Thyroid gland (tissue), 4 donors: ENCODE measurements at regions not wholly inside any gene's neighbourhood (a gene's known extent, or its start where the extent isn't known, plus 50 kb on each side); places are given as distances from the start of the nearest gene placed in this dataset.

Experiments used
- DNase-seq, 2 donors: peaks; one replicate each; pipeline ENCODE4 v3.0.0-alpha.2; 2019
- H3K27ac ChIP-seq, 3 donors: fragments of 200-600 bp; sonication (generic); 1 replicate in 2 of 3; 2 replicates in 1 of 3; pipeline ENCODE4 v1.5.1; 2016 to 2019; ENCODE audit warnings: mild to moderate bottlenecking in 1 of 3, moderate library complexity in 1 of 3
- H3K27me3 ChIP-seq: fragments of 200-600 bp; sonication (generic); one replicate; pipeline ENCODE4 v1.5.1; 2019
- H3K36me3 ChIP-seq, 2 donors: fragments of 200-600 bp; sonication (generic); one replicate each; pipeline ENCODE4 v1.5.1; 2016 to 2019
- H3K4me1 ChIP-seq, 2 donors: fragments of 200-600 bp; sonication (generic); one replicate each; pipeline ENCODE4 v1.5.1; 2017 to 2019
- H3K4me3 ChIP-seq, 3 donors: fragments of 200-600 bp; sonication (generic); replicated peaks in 1 of 3; 1 replicate in 2 of 3; 2 replicates in 1 of 3; pipeline ENCODE4 v1.5.1; 2016; ENCODE audit warnings: mild to moderate bottlenecking in 1 of 3
- H3K9me3 ChIP-seq: fragments of 200-600 bp; sonication (generic); one replicate; pipeline ENCODE4 v1.5.1; 2017
- CTCF ChIP-seq, 6 experiments: fragments of 200-600 bp in 3 of 6; fragments of 450-650 bp in 3 of 6; sonication (generic) in 3 of 6; IDR thresholded peaks; one replicate each; pipeline ENCODE4 v1.5.1; 2016 to 2019; ENCODE audit warnings: antibody characterized with exemption in 6 of 6, mild to moderate bottlenecking in 2 of 6, inconsistent platforms in 1 of 6, moderate library complexity in 1 of 6
- POLR2A ChIP-seq, 2 donors: fragments of 450-650 bp; IDR thresholded peaks; one replicate each; pipeline ENCODE4 v1.6.1; 2017; ENCODE audit warnings: antibody characterized with exemption in 2 of 2, mild to moderate bottlenecking in 2 of 2, moderate library complexity in 1 of 2
- WGBS, 2 donors: methylation state at CpG; one replicate each; pipeline ENCODE4 v1.1.5; 2017; 5-methylcytosine and 5-hydroxymethylcytosine counted together
- intact Hi-C: fragments of 100-400 bp; cut with DNase I; formaldehyde crosslinking; loops from one replicate; pipeline ENCODE4 v1.15.1; 2023

GRCh38 chr9:25284365-25284764 lies 393.9 kb downstream of the TUSC1 start:
- no peak for TF ChIP-seq POLR2A (IDR thresholded peaks at IDR 0.05)
- no peak for TF ChIP-seq CTCF (IDR thresholded peaks at IDR 0.05)
- 56 to 70% methylated on average over 1 of the region's 1 CpG for WGBS, 2 donors
- intact Hi-C loops, result no loop called here

GRCh38 chr9:25282946-25283345 lies 395.3 kb downstream of the TUSC1 start:
- 92% methylated on average over 1 of the region's 1 CpG for WGBS, 2 donors
- intact Hi-C loops, result no loop called here

More at GRCh38 chr9:25284365-25284764, 393.9 kb downstream of the TUSC1 start:
- H3K27ac ChIP-seq, result no peak overlapping the region
- H3K4me1 ChIP-seq, result no peaks in the 10 kb centered on the region
- DNase-seq, result no peak
- H3K4me3 ChIP-seq, result no peak overlapping the region
- no peaks in the 10 kb centered on the region for H3K9me3 ChIP-seq
- H3K27me3 ChIP-seq, result no peaks in the 10 kb centered on the region
- H3K36me3 ChIP-seq, result no peaks in the 10 kb centered on the region

GRCh38 chr9:25261445-25261844 lies 416.8 kb downstream of the TUSC1 start:
- 91 to 93% methylated on average over 4 of the region's 4 CpGs for WGBS, 2 donors
- H3K27me3 ChIP-seq, result no peaks in the 10 kb centered on the region

More at GRCh38 chr9:25282946-25283345, 395.3 kb downstream of the TUSC1 start:
- Histone ChIP-seq H3K9me3 (no peaks in the 10 kb centered on the region), H3K36me3 (no peaks in the 10 kb centered on the region), H3K27ac (no peak overlapping the region), H3K4me1 (no peaks in the 10 kb centered on the region), H3K4me3 (no peak overlapping the region), H3K27me3 (no peaks in the 10 kb centered on the region)
- TF ChIP-seq CTCF (IDR thresholded peaks at IDR 0.05) (no peak), POLR2A (IDR thresholded peaks at IDR 0.05) (no peak)
- no peak for DNase-seq

GRCh38 chr9:25260046-25260445 lies 418.2 kb downstream of the TUSC1 start:
- TF ChIP-seq POLR2A (IDR thresholded peaks at IDR 0.05) (no peak), CTCF (IDR thresholded peaks at IDR 0.05) (no peak)

More at GRCh38 chr9:25261445-25261844, 416.8 kb downstream of the TUSC1 start:
- Histone ChIP-seq H3K9me3 (no peaks in the 10 kb centered on the region), H3K27ac (no peak overlapping the region), H3K4me1 (no peaks in the 10 kb centered on the region), H3K4me3 (no peak overlapping the region), H3K36me3 (no peaks in the 10 kb centered on the region)
- DNase-seq, result no peak
- intact Hi-C loops, result no loop called here
- TF ChIP-seq POLR2A (IDR thresholded peaks at IDR 0.05), result no peak
- TF ChIP-seq CTCF (IDR thresholded peaks at IDR 0.05), result no peak

GRCh38 chr9:25255216-25255615 lies 423.0 kb downstream of the TUSC1 start:
- H3K36me3 ChIP-seq, result no peaks in the 10 kb centered on the region
- no peaks in the 10 kb centered on the region for H3K4me1 ChIP-seq
- H3K4me3 ChIP-seq, result no peak overlapping the region
- WGBS, 2 donors, result 80 to 83% methylated on average over 5 of the region's 5 CpGs
- DNase-seq, result no peak
- H3K9me3 ChIP-seq, result no peaks in the 10 kb centered on the region
- H3K27ac ChIP-seq, result no peak overlapping the region
- H3K27me3 ChIP-seq, result no peaks in the 10 kb centered on the region
- TF ChIP-seq CTCF (IDR thresholded peaks at IDR 0.05) (no peak), POLR2A (IDR thresholded peaks at IDR 0.05) (no peak)
- intact Hi-C loops, result no loop called here

More at GRCh38 chr9:25260046-25260445, 418.2 kb downstream of the TUSC1 start:
- no peaks in the 10 kb centered on the region for H3K27me3 ChIP-seq
- no peak overlapping the region for H3K27ac ChIP-seq
- intact Hi-C loops, result no loop called here
- H3K4me1 ChIP-seq, result no peaks in the 10 kb centered on the region
- 32 to 67% methylated on average over 1 of the region's 1 CpG for WGBS, 2 donors
- no peaks in the 10 kb centered on the region for H3K36me3 ChIP-seq
- no peak for DNase-seq
- no peaks in the 10 kb centered on the region for H3K9me3 ChIP-seq
- H3K4me3 ChIP-seq, result no peak overlapping the region
